Upper lobe of left lung (tissue), 4 donors: ENCODE measurements at regions not wholly inside any gene's neighbourhood (a gene's known extent, or its start where the extent isn't known, plus 50 kb on each side); places are given as distances from the start of the nearest gene placed in this dataset.

Experiments used
- CTCF ChIP-seq, 6 experiments: fragments of 450-650 bp in 4 of 6; fragments of 200-600 bp in 2 of 6; sonication (generic) in 2 of 6; IDR thresholded peaks; one replicate each; pipeline ENCODE4 v1.5.1; 2016 to 2019; ENCODE audit warnings: antibody characterized with exemption in 6 of 6
- EP300 ChIP-seq, 4 donors: sonication (generic); formaldehyde crosslinking; IDR thresholded peaks; one replicate each; pipeline ENCODE4 v1.5.1; 2017; ENCODE audit warnings: antibody characterized with exemption in 4 of 4, control low read depth in 2 of 4
- POLR2A ChIP-seq, 4 donors: fragments of 450-650 bp; IDR thresholded peaks; one replicate each; pipeline ENCODE4 v1.5.1; 2016 to 2017; ENCODE audit warnings: antibody characterized with exemption in 4 of 4, mild to moderate bottlenecking in 2 of 4
- POLR2AphosphoS5 ChIP-seq, 2 donors: sonication (generic); formaldehyde crosslinking; IDR thresholded peaks; one replicate each; pipeline ENCODE4 v1.5.1; 2017; ENCODE audit warnings: antibody characterized with exemption in 2 of 2

- TF ChIP-seq CTCF (IDR thresholded peaks at IDR 0.05) (no peak), POLR2A (IDR thresholded peaks at IDR 0.05) (no peak), POLR2AphosphoS5 (IDR thresholded peaks at IDR 0.05) (no peak), EP300 (IDR thresholded peaks at IDR 0.05) (no peak)
These were observed 128.2 kb upstream of the HAAO start for GRCh38 chr2:42920446-42921146.
